ENCODE measurements at regions not wholly inside any gene's neighbourhood (a gene's known extent, or its start where the extent isn't known, plus 50 kb on each side); places are given as distances from the start of the nearest gene placed in this dataset.
A peak's percentile ranks its signal among the peaks of the same experiment; 100 is the strongest.
"Not testable (repeated sequence)": the region's sequence is repeated elsewhere in the genome, so short reads cannot be mapped to it uniquely, and the experiment has no call there.

- Histone ChIP-seq H3K36me3 (ENCODE audit: control insufficient read depth, insufficient read depth, low read length) (no peaks in the 10 kb centered on the region), H3K27me3 (ENCODE audit: control insufficient read depth, insufficient read depth, low read length) (no peaks in the 10 kb centered on the region), H3K4me3 (ENCODE audit: low read depth, low read length) (no peak overlapping the region)
- DNase-seq (ENCODE audit: low read depth), result no peak
- no peak for FAIRE-seq
- no peak for TF ChIP-seq CTCF (IDR thresholded peaks at IDR 0.05; ENCODE audit: insufficient read depth, low read length, severe bottlenecking)
Measured at GRCh38 chrX:121433289-121433688, 385.9 kb downstream of the GLUD2 start.

- H3K27me3 ChIP-seq (ENCODE audit: control insufficient read depth, insufficient read depth, low read length); FAIRE-seq; DNase-seq (ENCODE audit: low read depth); H3K36me3 ChIP-seq (ENCODE audit: control insufficient read depth, insufficient read depth, low read length); H3K4me3 ChIP-seq (ENCODE audit: low read depth, low read length): not testable (repeated sequence)
Measured at GRCh38 chrX:121437666-121438065, 390.3 kb downstream of the GLUD2 start.

- no peak for TF ChIP-seq CTCF (IDR thresholded peaks at IDR 0.05; ENCODE audit: insufficient read depth, low read length, severe bottlenecking)
- DNase-seq (ENCODE audit: low read depth), result peak; percentile 55
- FAIRE-seq, result no peak
Measured at GRCh38 chrX:121455890-121456289, 408.5 kb downstream of the GLUD2 start.

GRCh38 chrX:121456315-121456714 is 408.9 kb downstream of the GLUD2 start:
- DNase-seq (ENCODE audit: low read depth) (peak; percentile 41), FAIRE-seq (no peak)
- Histone ChIP-seq H3K36me3 (ENCODE audit: control insufficient read depth, insufficient read depth, low read length) (no peaks in the 10 kb centered on the region), H3K4me3 (ENCODE audit: low read depth, low read length) (no peak overlapping the region), H3K27me3 (ENCODE audit: control insufficient read depth, insufficient read depth, low read length) (no peaks in the 10 kb centered on the region)
- no peak for TF ChIP-seq CTCF (IDR thresholded peaks at IDR 0.05; ENCODE audit: insufficient read depth, low read length, severe bottlenecking)

More at GRCh38 chrX:121455890-121456289, 408.5 kb downstream of the GLUD2 start:
- Histone ChIP-seq H3K4me3 (ENCODE audit: low read depth, low read length) (no peak overlapping the region), H3K27me3 (ENCODE audit: control insufficient read depth, insufficient read depth, low read length) (no peaks in the 10 kb centered on the region), H3K36me3 (ENCODE audit: control insufficient read depth, insufficient read depth, low read length) (no peaks in the 10 kb centered on the region)

- FAIRE-seq, result no peak
- no peaks in the 10 kb centered on the region for H3K27me3 ChIP-seq (ENCODE audit: control insufficient read depth, insufficient read depth, low read length)
- H3K36me3 ChIP-seq (ENCODE audit: control insufficient read depth, insufficient read depth, low read length), result no peaks in the 10 kb centered on the region
- peak; percentile 1 for DNase-seq (ENCODE audit: low read depth)
- TF ChIP-seq CTCF (IDR thresholded peaks at IDR 0.05; ENCODE audit: insufficient read depth, low read length, severe bottlenecking), result no peak
- no peak overlapping the region for H3K4me3 ChIP-seq (ENCODE audit: low read depth, low read length)
Measured at GRCh38 chrX:121457096-121457495, 409.7 kb downstream of the GLUD2 start.

- no peak for TF ChIP-seq CTCF (IDR thresholded peaks at IDR 0.05; ENCODE audit: insufficient read depth, low read length, severe bottlenecking)
- no peak for DNase-seq (ENCODE audit: low read depth)
- Histone ChIP-seq H3K27me3 (ENCODE audit: control insufficient read depth, insufficient read depth, low read length) (no peaks in the 10 kb centered on the region), H3K4me3 (ENCODE audit: low read depth, low read length) (no peak overlapping the region), H3K36me3 (ENCODE audit: control insufficient read depth, insufficient read depth, low read length) (no peaks in the 10 kb centered on the region)
- FAIRE-seq, result no peak
Measured at GRCh38 chrX:121479406-121479805, 432.0 kb downstream of the GLUD2 start.
